HG02588 (cell line): ENCODE measurements at regions not wholly inside any gene's neighbourhood (a gene's known extent, or its start where the extent isn't known, plus 50 kb on each side); places are given as distances from the start of the nearest gene placed in this dataset.

ENCODE experiments used
- ATAC-seq: cut with Tn5 transposase; IDR thresholded peaks from one replicate; pipeline ENCODE4 v1.9.1; 2021; ENCODE audit warnings: mild to moderate bottlenecking, moderate library complexity; ENCODE audit not compliant: unreplicated experiment

GRCh38 chr18:2431806-2432205 lies 139.5 kb downstream of the METTL4 start:
- ATAC-seq, result no peak

DNA sequence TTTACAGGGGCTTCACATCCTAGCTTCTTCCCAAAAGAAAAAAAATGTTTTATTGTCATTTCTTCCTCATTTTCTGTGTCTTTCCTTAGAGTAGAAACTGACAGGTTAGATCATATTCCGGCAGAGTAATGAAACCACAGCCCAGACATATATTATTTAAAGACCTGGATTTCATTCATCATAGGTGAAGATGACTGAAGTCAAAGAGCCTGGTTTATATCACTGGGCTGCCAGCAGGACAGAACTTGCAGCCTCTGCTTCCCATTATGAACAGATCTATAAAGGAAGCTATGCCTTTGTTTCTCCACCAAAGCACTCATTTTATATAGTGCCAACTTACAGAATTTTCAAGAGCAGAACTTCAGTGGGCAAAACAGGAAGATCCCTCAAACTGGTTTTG lies 137.9 kb downstream of the METTL4 start:
- ATAC-seq, result no peak

- no peak for ATAC-seq
Observed at GRCh38 chr18:2441544-2441943, 129.8 kb downstream of the METTL4 start.

- ATAC-seq, result no peak
Observed at GRCh38 chr18:2442006-2442405, 129.3 kb downstream of the METTL4 start.

GRCh38 chr18:2442726-2443275 lies 128.5 kb downstream of the METTL4 start:
- no peak for ATAC-seq

- no peak for ATAC-seq
Observed at GRCh38 chr18:2444201-2444875, 127.0 kb downstream of the METTL4 start.

DNA sequence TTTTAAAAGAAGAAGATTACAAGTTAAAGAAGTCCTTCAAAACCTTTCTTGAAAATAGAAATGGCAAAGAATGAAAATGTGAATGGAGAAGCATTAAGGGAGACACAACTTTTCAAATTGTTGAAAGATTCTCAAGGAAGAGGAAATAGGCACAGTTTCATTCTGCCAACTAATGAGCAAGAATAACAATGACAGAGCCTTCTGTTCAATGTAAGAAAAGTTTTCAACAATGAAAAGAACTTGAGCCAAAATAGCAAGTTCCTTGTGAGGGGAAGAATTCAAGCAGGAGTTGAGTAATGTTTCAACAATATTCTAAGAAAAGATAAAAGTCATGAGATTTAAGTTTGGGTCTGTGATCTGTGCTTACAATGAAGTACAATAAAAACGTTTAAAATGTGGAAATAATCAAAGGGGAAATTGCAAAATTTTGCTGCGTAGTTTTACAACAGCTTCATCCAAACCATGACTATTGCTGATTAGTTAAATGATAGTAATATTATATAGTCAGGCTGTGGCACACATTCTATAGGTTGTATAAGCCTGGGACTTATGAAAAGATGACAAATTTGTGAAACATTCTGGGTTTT lies 122.6 kb downstream of the METTL4 start:
- no peak for ATAC-seq

DNA sequence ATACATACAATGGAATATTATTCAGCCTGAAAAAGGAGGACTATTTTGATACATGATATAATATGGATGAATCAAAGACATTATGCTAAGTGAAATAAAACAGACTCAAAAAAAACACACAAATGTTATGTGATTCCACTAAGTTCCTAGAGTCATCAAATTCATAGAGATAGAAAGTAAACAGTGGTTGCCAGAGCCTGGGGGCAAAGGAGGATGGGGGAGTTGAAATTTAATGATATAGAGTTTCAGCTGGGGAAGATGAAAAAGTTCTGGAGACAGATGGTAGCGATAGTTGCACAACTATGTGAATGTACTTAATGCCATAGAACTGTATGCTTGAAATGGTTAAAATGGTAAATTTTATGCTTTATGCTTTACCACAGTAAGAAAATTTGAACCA lies 119.7 kb downstream of the METTL4 start:
- no peak for ATAC-seq

DNA sequence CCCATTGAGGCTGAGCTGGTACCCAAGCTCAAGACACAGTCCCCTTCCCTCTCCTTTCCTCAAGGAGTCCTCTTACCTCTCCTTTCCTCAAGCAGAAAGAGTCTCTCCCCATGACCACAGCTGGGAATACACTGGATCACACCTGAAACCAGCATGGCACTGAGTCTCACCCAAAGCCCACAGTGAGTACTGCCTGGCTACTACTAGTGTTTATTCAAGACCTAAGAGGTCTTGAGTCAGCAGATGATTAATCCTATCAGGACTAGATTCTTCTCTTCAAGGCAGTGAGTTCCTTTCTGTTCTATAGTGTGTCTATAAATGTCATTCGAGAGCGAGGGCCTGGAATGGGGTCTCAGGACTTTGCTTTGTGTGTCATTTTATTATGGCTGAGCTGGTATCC lies 111.4 kb downstream of the METTL4 start:
- no peak for ATAC-seq

DNA sequence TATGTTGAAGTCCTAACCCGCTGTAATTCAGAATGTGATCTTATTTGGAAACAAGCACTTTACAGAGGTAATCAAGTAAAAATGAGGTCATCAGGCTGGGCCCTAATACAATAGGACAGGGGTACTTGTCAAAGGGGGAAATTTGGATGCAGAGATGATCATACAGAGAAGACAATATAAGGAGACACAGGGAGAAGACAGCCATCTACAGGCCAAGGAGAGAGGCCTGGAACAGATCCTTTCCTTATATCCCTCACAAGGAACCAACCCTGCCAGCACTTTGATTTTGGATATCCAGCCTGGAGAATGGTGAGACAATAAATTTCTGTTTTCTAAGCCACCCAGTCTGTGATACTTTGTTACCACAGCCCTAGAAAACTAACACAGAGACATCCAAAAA lies 104.3 kb downstream of the METTL4 start:
- no peak for ATAC-seq

DNA sequence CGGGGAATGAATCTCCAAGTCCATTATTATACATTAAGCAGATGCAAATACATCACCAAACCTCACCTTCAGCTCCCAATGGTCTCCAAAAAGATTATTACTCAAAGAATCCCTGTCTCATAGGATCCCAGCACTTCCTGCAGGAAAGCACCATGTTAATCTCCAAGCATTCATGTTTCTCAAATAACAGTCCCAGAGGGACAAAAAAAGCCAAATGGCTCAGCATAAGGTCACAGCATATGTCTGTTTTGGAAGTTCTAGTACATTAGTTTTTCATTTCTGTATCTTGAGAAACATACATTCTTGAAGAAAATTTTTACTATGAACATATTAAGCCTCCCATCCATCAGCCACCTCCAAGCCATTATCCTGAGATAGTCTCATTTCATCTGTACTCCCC lies 103.3 kb downstream of the METTL4 start:
- no peak for ATAC-seq

DNA sequence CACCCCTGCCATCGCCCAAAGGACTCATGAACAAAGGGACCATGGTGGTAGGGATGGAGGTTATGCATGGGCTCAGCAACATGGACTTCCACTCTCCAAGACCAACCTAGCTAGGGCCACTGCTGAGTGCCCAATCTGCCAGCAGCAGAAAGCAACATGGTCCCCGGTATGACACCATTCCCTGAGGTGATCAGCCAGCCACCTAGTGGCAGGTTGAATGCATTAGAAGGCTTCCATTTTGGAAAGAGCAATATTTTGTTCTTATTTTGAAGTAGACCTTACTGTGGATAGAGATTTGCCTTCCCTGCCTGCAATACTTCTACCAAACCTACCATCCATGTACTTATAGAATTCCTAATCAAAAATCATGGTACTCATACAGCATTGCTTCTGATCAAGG lies 99.8 kb downstream of the METTL4 start:
- ATAC-seq, result no peak

- ATAC-seq, result no peak
Observed at GRCh38 chr18:2478662-2479061, 92.6 kb downstream of the METTL4 start.

DNA sequence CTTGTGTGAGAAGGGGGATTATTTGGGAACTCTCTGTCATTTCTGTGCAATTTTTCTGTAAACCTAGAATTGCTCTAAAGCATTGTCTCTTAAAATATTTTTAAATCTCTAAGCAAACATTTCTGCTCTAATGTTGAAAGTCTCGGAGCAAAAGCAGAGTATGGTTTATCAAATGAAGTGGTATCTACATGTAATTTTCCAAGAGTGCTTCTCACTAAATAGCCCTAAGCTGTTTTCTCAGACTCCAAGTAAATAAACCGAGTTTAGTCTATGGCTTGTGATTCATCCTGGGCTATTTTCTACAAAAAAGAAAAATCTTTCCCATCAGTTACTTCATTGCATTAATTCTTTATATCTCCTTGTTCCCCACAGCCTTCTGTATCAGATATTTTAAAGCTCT lies 90.8 kb downstream of the METTL4 start:
- no peak for ATAC-seq

DNA sequence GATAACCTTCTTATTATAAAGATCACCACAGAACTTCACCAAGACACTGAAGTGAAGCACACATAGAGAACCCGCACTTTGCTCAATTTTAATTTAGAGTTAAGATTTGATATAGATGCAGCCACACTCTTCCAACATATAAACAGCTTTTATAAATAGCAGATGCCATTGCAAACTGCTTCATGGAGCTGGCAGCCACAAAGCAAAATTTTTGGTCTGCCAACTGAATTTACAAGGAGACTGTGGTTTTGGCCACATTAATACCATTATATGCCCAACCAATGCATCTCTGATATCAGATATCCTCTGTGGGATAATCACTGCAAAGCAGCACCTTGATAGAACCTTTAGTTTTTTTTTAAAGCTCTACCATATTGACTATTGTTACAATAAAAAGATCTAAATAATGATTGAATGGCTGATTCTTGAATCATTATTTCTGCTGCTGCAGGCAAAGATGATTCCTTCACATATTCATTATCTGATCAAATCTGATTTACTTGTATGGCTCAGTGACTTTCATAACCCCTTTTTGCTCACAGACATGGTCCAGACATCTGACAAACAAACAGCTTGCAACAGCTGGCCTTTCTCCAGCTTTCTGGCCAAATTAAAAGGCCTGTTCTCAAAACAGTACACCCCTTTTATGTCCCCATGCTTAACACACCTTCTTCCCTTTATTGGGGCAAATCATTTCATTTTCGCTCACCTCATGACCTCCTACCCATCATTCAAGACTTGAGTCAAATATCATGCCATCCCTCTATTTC lies 88.4 kb downstream of the METTL4 start:
- no peak for ATAC-seq

GRCh38 chr18:2485983-2486382 lies 85.3 kb downstream of the METTL4 start:
- ATAC-seq, result no peak

GRCh38 chr18:2486426-2486825 lies 84.9 kb downstream of the METTL4 start:
- no peak for ATAC-seq
